BJ (cell line): ENCODE measurements at regions not wholly inside any gene's neighbourhood (a gene's known extent, or its start where the extent isn't known, plus 50 kb on each side); places are given as distances from the start of the nearest gene placed in this dataset.

Source experiments
- CTCF ChIA-PET: fragments of 350-600 bp; formaldehyde crosslinking; extraction: SDS; loops from one replicate; lab custom pipeline; 2021; ENCODE audit warnings: antibody characterized with exemption, inconsistent platforms; lab: Yijun Ruan, JAX
- POLR2A ChIA-PET: fragments of 300-600 bp; sonication (Branson Sonifier 250); formaldehyde crosslinking; extraction: SDS; loops from one replicate; lab custom pipeline; 2021; ENCODE audit warnings: antibody characterized with exemption; lab: Charles Lee
- DNase-seq: peaks from one replicate; pipeline ENCODE4 v3.0.0-alpha.2; 2011; ENCODE audit warnings: low read depth
- H3K27me3 ChIP-seq: 2 replicates; pipeline ENCODE4 v1.6.0; 2011; ENCODE audit warnings: low read length; ENCODE audit not compliant: control insufficient read depth, insufficient read depth
- H3K36me3 ChIP-seq: 2 replicates; pipeline ENCODE4 v1.5.1; 2011; ENCODE audit warnings: low read length; ENCODE audit not compliant: control insufficient read depth, insufficient read depth
- H3K4me3 ChIP-seq: 2 replicates; pipeline ENCODE4 v1.5.1; 2011; ENCODE audit warnings: low read depth, mild to moderate bottlenecking, control low read depth, low read length
- CTCF ChIP-seq: IDR thresholded peaks from 2 replicates; pipeline ENCODE4 v1.5.1; 2011; ENCODE audit warnings: low read depth, mild to moderate bottlenecking, control low read depth, inconsistent platforms, low read length, moderate library complexity; ENCODE audit not compliant: insufficient read depth

GRCh38 chr1:25134307-25134706, 98.0 kb downstream of the SYF2 start:
- H3K36me3 ChIP-seq, result no peaks in the 10 kb centered on the region
- CTCF ChIA-PET, result no interaction called here
- POLR2A ChIA-PET, result no interaction called here
- no peak for DNase-seq
- peaks cover 9% of the 10 kb centered on the region for H3K27me3 ChIP-seq
- H3K4me3 ChIP-seq, result no peak overlapping the region
- TF ChIP-seq CTCF, result no peak

- DNase-seq, result no peak
Measured at GRCh38 chr1:25131794-25132193, 100.5 kb downstream of the SYF2 start.

GRCh38 chr1:25130895-25131294, 101.4 kb downstream of the SYF2 start:
- no peak for TF ChIP-seq CTCF
- H3K27me3 ChIP-seq, result peaks cover 2% of the 10 kb centered on the region
- ChIA-PET CTCF (interaction anchor here (1.0 to 1.2 kb wide), 2 partner anchors 18 to 31 kb away, joined by 3 read pairs; no protein-coding TSS in a partner anchor), POLR2A (no interaction called here)
- H3K4me3 ChIP-seq, result no peak overlapping the region
- DNase-seq, result no peak
- H3K36me3 ChIP-seq, result no peaks in the 10 kb centered on the region

More at GRCh38 chr1:25131794-25132193, 100.5 kb downstream of the SYF2 start:
- TF ChIP-seq CTCF, result no peak
- peaks cover 2% of the 10 kb centered on the region for H3K27me3 ChIP-seq
- CTCF ChIA-PET, result no interaction called here
- POLR2A ChIA-PET, result no interaction called here
- no peaks in the 10 kb centered on the region for H3K36me3 ChIP-seq
- H3K4me3 ChIP-seq, result no peak overlapping the region

- CTCF ChIA-PET, result interaction anchor here (0.6 to 1.2 kb wide), 2 partner anchors 197 to 363 kb away, joined by 3 read pairs; no protein-coding TSS in a partner anchor
- Histone ChIP-seq H3K4me3 (no peak overlapping the region), H3K27me3 (peaks cover 2% of the 10 kb centered on the region), H3K36me3 (no peaks in the 10 kb centered on the region)
- no peak for DNase-seq
- TF ChIP-seq CTCF, result no peak
- POLR2A ChIA-PET, result no interaction called here
Measured at GRCh38 chr1:25129380-25129779, 102.9 kb downstream of the SYF2 start.

- Histone ChIP-seq H3K27me3 (peaks cover 2% of the 10 kb centered on the region), H3K4me3 (no peak overlapping the region), H3K36me3 (no peaks in the 10 kb centered on the region)
- no peak for DNase-seq
- POLR2A ChIA-PET, result no interaction called here
- CTCF ChIA-PET, result interaction anchor here (1.2 kb wide), 2 partner anchors 47 to 195 kb away, joined by 3 read pairs; no protein-coding TSS in a partner anchor
- no peak for TF ChIP-seq CTCF
Measured at GRCh38 chr1:25128121-25128621, 104.1 kb downstream of the SYF2 start.
